DND-41 (cell line): ENCODE measurements at regions not wholly inside any gene's neighbourhood (a gene's known extent, or its start where the extent isn't known, plus 50 kb on each side); places are given as distances from the start of the nearest gene placed in this dataset.

Source experiments
- ATAC-seq: fragments of 200-7000 bp; cut with Tn5 transposase; 3 replicates; pipeline ENCODE4 v1.9.1; 2021; ENCODE audit warnings: low read depth; ENCODE audit not compliant: insufficient read depth
- DNase-seq: peaks from one replicate; pipeline ENCODE4 v3.0.0-alpha.2; 2020
- H2AFZ ChIP-seq: 2 replicates; pipeline ENCODE4 v1.6.0; 2012; ENCODE audit warnings: low read depth, low read length
- H3K27ac ChIP-seq: 2 replicates; pipeline ENCODE4 v1.5.1; 2012; ENCODE audit warnings: low read length, inconsistent platforms
- H3K27me3 ChIP-seq: fragments of 200-600 bp; sonication (generic); 2 replicates; pipeline ENCODE4 v1.6.0; 2012; ENCODE audit warnings: low read length, mild to moderate bottlenecking, inconsistent platforms; ENCODE audit not compliant: insufficient read depth, poor library complexity
- H3K36me3 ChIP-seq: 2 replicates; pipeline ENCODE4 v1.5.1; 2012; ENCODE audit warnings: low read length, inconsistent platforms; ENCODE audit not compliant: insufficient read depth
- H3K4me1 ChIP-seq: 2 replicates; pipeline ENCODE4 v1.5.1; 2012; ENCODE audit warnings: mild to moderate bottlenecking, low read length; ENCODE audit not compliant: insufficient read depth
- H3K4me2 ChIP-seq: 2 replicates; pipeline ENCODE4 v1.6.0; 2012; ENCODE audit warnings: mild to moderate bottlenecking, moderate library complexity, low read length, inconsistent platforms; ENCODE audit not compliant: insufficient read depth
- H3K4me3 ChIP-seq, 2 experiments: fragments of 200-600 bp in 1 of 2; shearing (Covaris generic) in 1 of 2; 2 replicates each; pipeline ENCODE4 v1.5.1; 2012 to 2016; ENCODE audit warnings: inconsistent platforms in 2 of 2, low read length in 2 of 2, mild to moderate bottlenecking in 2 of 2, low read depth in 1 of 2, moderate library complexity in 1 of 2
- H3K79me2 ChIP-seq: 2 replicates; pipeline ENCODE4 v1.6.0; 2012; ENCODE audit warnings: low read length, inconsistent platforms; ENCODE audit not compliant: insufficient read depth
- H3K9ac ChIP-seq: 2 replicates; pipeline ENCODE4 v1.6.0; 2012; ENCODE audit warnings: low read depth, mild to moderate bottlenecking, inconsistent platforms, low read length, moderate library complexity
- H3K9me3 ChIP-seq: 2 replicates; pipeline ENCODE4 v1.5.1; 2012; ENCODE audit warnings: low read length, moderate library complexity, mild to moderate bottlenecking, inconsistent platforms; ENCODE audit not compliant: insufficient read depth, severe bottlenecking
- H4K20me1 ChIP-seq: 2 replicates; pipeline ENCODE4 v1.6.0; 2012; ENCODE audit warnings: low read length; ENCODE audit not compliant: insufficient read depth
- EZH2 ChIP-seq: IDR thresholded peaks from 3 replicates; pipeline ENCODE4 v1.6.1; 2012; ENCODE audit warnings: borderline replicate concordance, low read depth, mild to moderate bottlenecking, moderate library complexity, low read length, inconsistent platforms; ENCODE audit not compliant: severe bottlenecking
- TF ChIP-seq, protein P1 (sequence below): IDR thresholded peaks from 2 replicates; pipeline ENCODE4 v1.5.1; 2012; ENCODE audit warnings: borderline replicate concordance, low read length, moderate library complexity, mild to moderate bottlenecking; ENCODE audit not compliant: poor library complexity, severe bottlenecking; ENCODE audit errors: extremely low read depth

DNA sequence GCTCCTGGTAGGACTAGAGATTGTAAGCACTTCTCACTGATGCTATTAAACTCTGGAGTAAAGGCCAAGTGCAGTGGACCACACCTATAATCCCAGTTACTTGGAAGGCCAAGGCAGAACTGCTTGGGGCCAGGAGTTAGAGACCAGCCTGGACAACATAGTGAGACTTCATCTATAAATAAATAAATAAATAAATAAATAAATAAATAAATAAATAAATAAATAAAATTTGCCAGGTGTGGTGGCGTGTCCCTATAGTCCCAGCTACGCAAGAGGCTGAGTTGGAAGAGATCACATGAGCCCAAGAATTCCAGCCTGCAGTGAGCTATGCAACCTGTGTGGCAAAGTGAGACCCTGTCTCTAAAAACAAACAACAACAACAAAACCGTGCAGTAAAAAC lies 1475.7 kb downstream of the REEP3 start:
- no peak overlapping the region for H3K4me3 ChIP-seq
- H3K36me3 ChIP-seq: no peaks in the 10 kb centered on the region
- no peaks in the 10 kb centered on the region for H4K20me1 ChIP-seq
- TF ChIP-seq EZH2: no peak
- TF ChIP-seq, protein P1, sequence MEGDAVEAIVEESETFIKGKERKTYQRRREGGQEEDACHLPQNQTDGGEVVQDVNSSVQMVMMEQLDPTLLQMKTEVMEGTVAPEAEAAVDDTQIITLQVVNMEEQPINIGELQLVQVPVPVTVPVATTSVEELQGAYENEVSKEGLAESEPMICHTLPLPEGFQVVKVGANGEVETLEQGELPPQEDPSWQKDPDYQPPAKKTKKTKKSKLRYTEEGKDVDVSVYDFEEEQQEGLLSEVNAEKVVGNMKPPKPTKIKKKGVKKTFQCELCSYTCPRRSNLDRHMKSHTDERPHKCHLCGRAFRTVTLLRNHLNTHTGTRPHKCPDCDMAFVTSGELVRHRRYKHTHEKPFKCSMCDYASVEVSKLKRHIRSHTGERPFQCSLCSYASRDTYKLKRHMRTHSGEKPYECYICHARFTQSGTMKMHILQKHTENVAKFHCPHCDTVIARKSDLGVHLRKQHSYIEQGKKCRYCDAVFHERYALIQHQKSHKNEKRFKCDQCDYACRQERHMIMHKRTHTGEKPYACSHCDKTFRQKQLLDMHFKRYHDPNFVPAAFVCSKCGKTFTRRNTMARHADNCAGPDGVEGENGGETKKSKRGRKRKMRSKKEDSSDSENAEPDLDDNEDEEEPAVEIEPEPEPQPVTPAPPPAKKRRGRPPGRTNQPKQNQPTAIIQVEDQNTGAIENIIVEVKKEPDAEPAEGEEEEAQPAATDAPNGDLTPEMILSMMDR: no peak
- no peaks in the 10 kb centered on the region for H3K79me2 ChIP-seq
- no peak for DNase-seq
- H3K9me3 ChIP-seq: no peaks in the 10 kb centered on the region
- H3K27me3 ChIP-seq: no peaks in the 10 kb centered on the region
- no peak for ATAC-seq
- no peak overlapping the region for H3K27ac ChIP-seq
- no peaks in the 10 kb centered on the region for H3K4me1 ChIP-seq
- no peak overlapping the region for H3K9ac ChIP-seq
- H2AFZ ChIP-seq: no peak overlapping the region
- no peak overlapping the region for H3K4me2 ChIP-seq

GRCh38 chr10:65010845-65011244 lies 1489.6 kb downstream of the REEP3 start:
- Histone ChIP-seq H3K36me3 (no peaks in the 10 kb centered on the region), H3K4me2 (no peak overlapping the region), H3K4me1 (no peaks in the 10 kb centered on the region), H3K9ac (no peak overlapping the region), H3K79me2 (no peaks in the 10 kb centered on the region), H3K27ac (no peak overlapping the region), H4K20me1 (no peaks in the 10 kb centered on the region), H3K9me3 (no peaks in the 10 kb centered on the region), H3K4me3 (no peak overlapping the region), H2AFZ (no peak overlapping the region), H3K27me3 (no peaks in the 10 kb centered on the region)
- DNase-seq: no peak
- no peak for ATAC-seq
- no peak for TF ChIP-seq EZH2

- Histone ChIP-seq H3K27ac (no peak overlapping the region), H4K20me1 (no peaks in the 10 kb centered on the region), H3K4me2 (no peak overlapping the region), H3K27me3 (no peaks in the 10 kb centered on the region), H3K4me1 (no peaks in the 10 kb centered on the region), H3K9ac (no peak overlapping the region), H3K79me2 (no peaks in the 10 kb centered on the region), H3K9me3 (no peaks in the 10 kb centered on the region), H2AFZ (no peak overlapping the region), H3K36me3 (no peaks in the 10 kb centered on the region), H3K4me3 (no peak overlapping the region)
- ATAC-seq: no peak
- TF ChIP-seq, protein P1: no peak
- TF ChIP-seq EZH2: no peak
- no peak for DNase-seq
Observed at GRCh38 chr10:65017523-65017922, 1496.3 kb downstream of the REEP3 start.

- Histone ChIP-seq H2AFZ (no peak overlapping the region), H3K4me2 (no peak overlapping the region), H4K20me1 (no peaks in the 10 kb centered on the region), H3K27ac (no peak overlapping the region), H3K79me2 (no peaks in the 10 kb centered on the region), H3K36me3 (no peaks in the 10 kb centered on the region), H3K9ac (no peak overlapping the region), H3K4me3 (no peak overlapping the region), H3K27me3 (no peaks in the 10 kb centered on the region), H3K9me3 (no peaks in the 10 kb centered on the region), H3K4me1 (no peaks in the 10 kb centered on the region)
- TF ChIP-seq EZH2: no peak
- TF ChIP-seq, protein P1: no peak
- ATAC-seq (no peak), DNase-seq (no peak)
Observed at GRCh38 chr10:65024886-65025285, 1503.7 kb downstream of the REEP3 start.
